ENCODE measurements at regions not wholly inside any gene's neighbourhood (a gene's known extent, or its start where the extent isn't known, plus 50 kb on each side); places are given as distances from the start of the nearest gene placed in this dataset.
"Not testable (repeated sequence)": the region's sequence is repeated elsewhere in the genome, so short reads cannot be mapped to it uniquely, and the experiment has no call there.

- no peak for DNase-seq (ENCODE audit: low read depth in 2 of 2)
These were observed 113.1 kb downstream of the CDCA7 start for GRCh38 chr2:173467751-173468150.

GRCh38 chr2:173468266-173468793 is 113.7 kb downstream of the CDCA7 start:
- no peak for DNase-seq (ENCODE audit: low read depth in 2 of 2)

- no peak for DNase-seq (ENCODE audit: low read depth in 2 of 2)
These were observed 117.4 kb downstream of the CDCA7 start for GRCh38 chr2:173472112-173472511.

GRCh38 chr2:173483137-173483536 is 128.5 kb downstream of the CDCA7 start:
- DNase-seq (ENCODE audit: low read depth in 2 of 2): no peak

- DNase-seq (ENCODE audit: low read depth in 2 of 2): no peak
These were observed 134.2 kb downstream of the CDCA7 start for GRCh38 chr2:173488861-173489260.

GRCh38 chr2:173491418-173491817 is 136.7 kb downstream of the CDCA7 start:
- no peak for DNase-seq (ENCODE audit: low read depth in 2 of 2)

GRCh38 chr2:173493874-173494273 is 139.2 kb downstream of the CDCA7 start:
- no peak for DNase-seq (ENCODE audit: low read depth in 2 of 2)

- no peak for DNase-seq (ENCODE audit: low read depth in 2 of 2)
These were observed 142.1 kb downstream of the CDCA7 start for GRCh38 chr2:173496746-173497145.

GRCh38 chr2:173500953-173501352 is 146.3 kb downstream of the CDCA7 start:
- DNase-seq (ENCODE audit: low read depth in 2 of 2): no peak

- DNase-seq (ENCODE audit: low read depth in 2 of 2): no peak
These were observed 147.6 kb downstream of the CDCA7 start for GRCh38 chr2:173502296-173502695.

- DNase-seq (ENCODE audit: low read depth in 2 of 2): no peak
These were observed 156.7 kb downstream of the CDCA7 start for GRCh38 chr2:173511357-173511756.

- DNase-seq (ENCODE audit: low read depth in 2 of 2): no peak
These were observed 157.3 kb downstream of the CDCA7 start for GRCh38 chr2:173511942-173512341.

- DNase-seq (ENCODE audit: low read depth in 2 of 2): no peak
These were observed 158.5 kb downstream of the CDCA7 start for GRCh38 chr2:173513107-173513727.

GRCh38 chr2:173520918-173521317 is 166.2 kb downstream of the CDCA7 start:
- no peak for DNase-seq (ENCODE audit: low read depth in 2 of 2)

GRCh38 chr2:173521450-173522192 is 166.9 kb downstream of the CDCA7 start:
- no peak for DNase-seq (ENCODE audit: low read depth in 2 of 2)

- DNase-seq (ENCODE audit: low read depth in 2 of 2): no peak
These were observed 168.8 kb downstream of the CDCA7 start for GRCh38 chr2:173523497-173523896.

- no peak for DNase-seq (ENCODE audit: low read depth in 2 of 2)
These were observed 169.7 kb downstream of the CDCA7 start for GRCh38 chr2:173524256-173524955.

GRCh38 chr2:173532732-173533531 is 178.3 kb downstream of the CDCA7 start:
- not testable (repeated sequence) for DNase-seq (ENCODE audit: low read depth in 2 of 2)

GRCh38 chr2:173537694-173538093 is 183.0 kb downstream of the CDCA7 start:
- no peak for DNase-seq (ENCODE audit: low read depth in 2 of 2)

- DNase-seq (ENCODE audit: low read depth in 2 of 2): no peak
These were observed 184.9 kb downstream of the CDCA7 start for GRCh38 chr2:173539615-173540014.

- no peak for DNase-seq (ENCODE audit: low read depth in 2 of 2)
These were observed 190.1 kb downstream of the CDCA7 start for GRCh38 chr2:173544641-173545363.

Measured in activated CD4-positive, alpha-beta T cell treated with anti-CD3 and anti-CD28 coated beads for 24 hours (primary cell).